Neutrophil (primary cell): ENCODE measurements at regions not wholly inside any gene's neighbourhood (a gene's known extent, or its start where the extent isn't known, plus 50 kb on each side); places are given as distances from the start of the nearest gene placed in this dataset.

ENCODE experiments used
- H3K27ac ChIP-seq: fragments of 200-600 bp; sonication (generic); 2 replicates; pipeline ENCODE4 v1.5.1; 2016; ENCODE audit warnings: mild to moderate bottlenecking, moderate library complexity
- H3K27me3 ChIP-seq: fragments of 200-600 bp; sonication (generic); 2 replicates; pipeline ENCODE4 v1.6.0; 2016; ENCODE audit warnings: mild to moderate bottlenecking
- H3K36me3 ChIP-seq: fragments of 200-600 bp; sonication (generic); 2 replicates; pipeline ENCODE4 v1.5.1; 2017
- H3K4me1 ChIP-seq, 2 experiments: fragments of 200-600 bp in 1 of 2; sonication (generic) in 1 of 2; 1 replicate in 1 of 2; 2 replicates in 1 of 2; pipeline versions ENCODE4 v1.5.1 to v1.6.1; 2013 to 2016; ENCODE audit warnings: low read depth in 1 of 2, low read length in 1 of 2, mild to moderate bottlenecking in 1 of 2, moderate library complexity in 1 of 2; ENCODE audit not compliant: control insufficient read depth in 1 of 2, insufficient read depth in 1 of 2
- H3K4me3 ChIP-seq, 2 experiments: fragments of 200-600 bp in 1 of 2; sonication (generic) in 1 of 2; 1 replicate in 1 of 2; 2 replicates in 1 of 2; pipeline ENCODE4 v1.5.1; 2013 to 2016; ENCODE audit warnings: low read depth in 1 of 2, low read length in 1 of 2, mild to moderate bottlenecking in 1 of 2, moderate library complexity in 1 of 2
- H3K9me3 ChIP-seq: fragments of 200-600 bp; sonication (generic); 2 replicates; pipeline ENCODE4 v1.5.1; 2016
- CTCF ChIP-seq: fragments of 200-600 bp; sonication (generic); IDR thresholded peaks from 2 replicates; pipeline ENCODE4 v1.5.1; 2016; ENCODE audit warnings: antibody characterized with exemption

GRCh38 chr5:1952444-1953099 is 69.8 kb upstream of the IRX4 start:
- no peak for TF ChIP-seq CTCF
- no peaks in the 10 kb centered on the region for H3K9me3 ChIP-seq
- H3K27me3 ChIP-seq = peaks cover 26% of the 10 kb centered on the region
- H3K4me1 ChIP-seq = no peaks in the 10 kb centered on the region
- H3K27ac ChIP-seq = no peak overlapping the region
- H3K36me3 ChIP-seq = no peaks in the 10 kb centered on the region
- no peak overlapping the region for H3K4me3 ChIP-seq

- H3K4me3 ChIP-seq = no peak overlapping the region
- no peak overlapping the region for H3K27ac ChIP-seq
- H3K27me3 ChIP-seq = peaks cover 28% of the 10 kb centered on the region
- TF ChIP-seq CTCF = no peak
- no peaks in the 10 kb centered on the region for H3K4me1 ChIP-seq
- H3K9me3 ChIP-seq = no peaks in the 10 kb centered on the region
- no peaks in the 10 kb centered on the region for H3K36me3 ChIP-seq
These were observed 69.3 kb upstream of the IRX4 start for GRCh38 chr5:1952021-1952420.

GRCh38 chr5:1951165-1951816 is 68.6 kb upstream of the IRX4 start:
- no peak for TF ChIP-seq CTCF
- Histone ChIP-seq H3K4me3 (no peak overlapping the region), H3K27ac (no peak overlapping the region), H3K9me3 (no peaks in the 10 kb centered on the region), H3K27me3 (peaks cover 31% of the 10 kb centered on the region), H3K36me3 (no peaks in the 10 kb centered on the region), H3K4me1 (no peaks in the 10 kb centered on the region)

GRCh38 chr5:1950708-1951103 is 68.0 kb upstream of the IRX4 start:
- no peak overlapping the region for H3K4me3 ChIP-seq
- H3K9me3 ChIP-seq = no peaks in the 10 kb centered on the region
- no peak overlapping the region for H3K27ac ChIP-seq
- peaks cover 34% of the 10 kb centered on the region for H3K27me3 ChIP-seq
- H3K4me1 ChIP-seq = no peaks in the 10 kb centered on the region
- TF ChIP-seq CTCF = no peak
- no peaks in the 10 kb centered on the region for H3K36me3 ChIP-seq

- no peak overlapping the region for H3K27ac ChIP-seq
- H3K27me3 ChIP-seq = peaks cover 39% of the 10 kb centered on the region
- no peaks in the 10 kb centered on the region for H3K9me3 ChIP-seq
- H3K36me3 ChIP-seq = no peaks in the 10 kb centered on the region
- no peaks in the 10 kb centered on the region for H3K4me1 ChIP-seq
- no peak overlapping the region for H3K4me3 ChIP-seq
- TF ChIP-seq CTCF = no peak
These were observed 67.5 kb upstream of the IRX4 start for GRCh38 chr5:1950096-1950707.
